ENCODE measurements at regions not wholly inside any gene's neighbourhood (a gene's known extent, or its start where the extent isn't known, plus 50 kb on each side); places are given as distances from the start of the nearest gene placed in this dataset.
A peak's percentile ranks its signal among the peaks of the same experiment; 100 is the strongest.

DNA sequence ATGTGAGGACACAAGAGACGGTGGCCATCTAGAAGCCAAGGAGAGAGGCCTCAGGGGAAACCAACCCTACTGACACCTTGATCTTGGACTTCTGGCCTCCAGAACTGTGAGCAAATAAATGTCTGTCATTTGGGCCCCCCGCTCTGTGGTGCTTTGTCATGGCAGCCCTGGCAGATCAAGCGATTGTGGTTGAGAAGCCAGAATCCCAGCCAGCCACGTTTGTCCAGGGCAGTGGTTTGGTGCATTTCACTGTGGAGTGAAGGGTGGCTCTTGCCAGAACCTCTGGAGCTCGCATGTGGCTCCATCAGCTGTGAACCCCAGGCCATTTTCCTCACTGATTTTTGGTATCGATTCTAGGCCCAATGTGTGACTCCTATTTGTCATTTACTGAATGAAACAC is 404.9 kb downstream of the BCL11B start:
- H3K4me1 ChIP-seq (ENCODE audit: control insufficient read depth, insufficient read depth, low read length) = no peaks in the 10 kb centered on the region
- no peak overlapping the region for H3K4me3 ChIP-seq (ENCODE audit: low read length)
- Mint-ChIP-seq H3K4me3 (no peak overlapping the region), H3K27me3 (ENCODE audit: low read depth in 2 of 2) (peaks cover 6 to 14% of the 10 kb centered on the region in 2 donors), H3K27ac (no peak overlapping the region), H3K36me3 (no peaks in the 10 kb centered on the region), H3K9me3 (no peaks in the 10 kb centered on the region), H3K4me1 (no peaks in the 10 kb centered on the region)
- ATAC-seq (no peak), DNase-seq (no peak)
- no peaks in the 10 kb centered on the region for H3K36me3 ChIP-seq (ENCODE audit: control insufficient read depth, insufficient read depth, low read length)
- TF ChIP-seq, protein P1, sequence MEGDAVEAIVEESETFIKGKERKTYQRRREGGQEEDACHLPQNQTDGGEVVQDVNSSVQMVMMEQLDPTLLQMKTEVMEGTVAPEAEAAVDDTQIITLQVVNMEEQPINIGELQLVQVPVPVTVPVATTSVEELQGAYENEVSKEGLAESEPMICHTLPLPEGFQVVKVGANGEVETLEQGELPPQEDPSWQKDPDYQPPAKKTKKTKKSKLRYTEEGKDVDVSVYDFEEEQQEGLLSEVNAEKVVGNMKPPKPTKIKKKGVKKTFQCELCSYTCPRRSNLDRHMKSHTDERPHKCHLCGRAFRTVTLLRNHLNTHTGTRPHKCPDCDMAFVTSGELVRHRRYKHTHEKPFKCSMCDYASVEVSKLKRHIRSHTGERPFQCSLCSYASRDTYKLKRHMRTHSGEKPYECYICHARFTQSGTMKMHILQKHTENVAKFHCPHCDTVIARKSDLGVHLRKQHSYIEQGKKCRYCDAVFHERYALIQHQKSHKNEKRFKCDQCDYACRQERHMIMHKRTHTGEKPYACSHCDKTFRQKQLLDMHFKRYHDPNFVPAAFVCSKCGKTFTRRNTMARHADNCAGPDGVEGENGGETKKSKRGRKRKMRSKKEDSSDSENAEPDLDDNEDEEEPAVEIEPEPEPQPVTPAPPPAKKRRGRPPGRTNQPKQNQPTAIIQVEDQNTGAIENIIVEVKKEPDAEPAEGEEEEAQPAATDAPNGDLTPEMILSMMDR (IDR thresholded peaks at IDR 0.05) = no peak
- no peaks in the 10 kb centered on the region for H3K27me3 ChIP-seq (ENCODE audit: control insufficient read depth, insufficient read depth, low read length)
- WGBS (ENCODE audit: insufficient coverage) = 83% methylated on average over 6 of the region's 6 CpGs
- H3K9me3 ChIP-seq (ENCODE audit: control insufficient read depth, insufficient read depth, low read length) = no peaks in the 10 kb centered on the region
- no peak overlapping the region for H3K27ac ChIP-seq (ENCODE audit: low read length)
- intact Hi-C loops (cut with micrococcal nuclease) = no loop called here

DNA sequence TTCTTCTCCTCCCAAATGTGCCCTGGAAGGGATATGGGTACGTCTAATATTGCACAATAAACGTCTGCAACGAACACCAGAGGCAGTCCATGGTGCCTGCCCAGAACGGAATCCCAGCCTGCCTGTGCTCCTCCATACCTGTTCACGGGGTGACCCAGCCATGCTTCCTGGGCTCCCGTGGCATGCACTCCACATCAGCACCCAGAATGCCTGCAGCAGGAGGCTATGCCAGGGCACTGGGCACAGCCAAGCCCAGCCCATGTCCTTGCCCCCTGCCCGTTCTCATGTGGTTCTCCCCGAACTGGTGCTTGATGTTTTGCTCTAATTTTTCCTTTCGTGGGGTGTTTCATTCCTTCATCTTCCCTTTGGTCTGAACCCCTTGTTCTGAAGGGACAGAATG is 404.3 kb downstream of the BCL11B start:
- Mint-ChIP-seq H3K27ac (no peak overlapping the region), H3K36me3 (no peaks in the 10 kb centered on the region), H3K9me3 (no peaks in the 10 kb centered on the region), H3K27me3 (ENCODE audit: low read depth in 2 of 2) (peaks cover 6 to 9% of the 10 kb centered on the region in 2 donors), H3K4me3 (no peak overlapping the region), H3K4me1 (no peaks in the 10 kb centered on the region)
- Histone ChIP-seq H3K27me3 (ENCODE audit: control insufficient read depth, insufficient read depth, low read length) (no peaks in the 10 kb centered on the region), H3K9me3 (ENCODE audit: control insufficient read depth, insufficient read depth, low read length) (no peaks in the 10 kb centered on the region), H3K4me1 (ENCODE audit: control insufficient read depth, insufficient read depth, low read length) (no peaks in the 10 kb centered on the region), H3K36me3 (ENCODE audit: control insufficient read depth, insufficient read depth, low read length) (no peaks in the 10 kb centered on the region), H3K27ac (ENCODE audit: low read length) (no peak overlapping the region), H3K4me3 (ENCODE audit: low read length) (no peak overlapping the region)
- DNase-seq (no peak), ATAC-seq (peak in 1 of 3 donors; percentile 19)
- WGBS (ENCODE audit: insufficient coverage) = 85% methylated on average over 9 of the region's 9 CpGs
- intact Hi-C loops (cut with micrococcal nuclease) = no loop called here
- TF ChIP-seq, protein P1 (IDR thresholded peaks at IDR 0.05) = no peak

DNA sequence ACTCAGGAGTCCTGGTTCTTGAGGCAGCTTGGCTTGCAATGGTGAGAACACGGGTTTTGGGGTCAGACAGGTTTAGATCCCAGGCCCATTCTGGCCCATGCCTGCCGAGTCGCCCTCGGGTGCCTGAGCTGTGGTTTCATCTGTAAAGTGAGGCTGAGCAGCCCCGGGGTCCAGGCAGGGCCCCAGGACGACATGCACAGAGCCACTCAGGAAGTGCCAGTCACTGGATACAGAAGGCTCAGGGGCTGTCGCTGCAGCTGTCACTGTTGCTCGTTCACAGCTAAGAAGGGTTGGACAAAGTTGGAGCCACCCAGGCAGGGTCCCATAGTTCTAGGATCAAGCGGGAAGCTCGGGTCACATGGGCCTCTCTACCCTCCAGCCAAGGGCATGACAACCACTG is 403.1 kb downstream of the BCL11B start:
- WGBS (ENCODE audit: insufficient coverage) = 67% methylated on average over 10 of the region's 10 CpGs
- Mint-ChIP-seq H3K27ac (no peak overlapping the region), H3K36me3 (no peaks in the 10 kb centered on the region), H3K27me3 (ENCODE audit: low read depth in 2 of 2) (peaks cover 6 to 8% of the 10 kb centered on the region in 2 donors), H3K9me3 (no peaks in the 10 kb centered on the region), H3K4me1 (no peaks in the 10 kb centered on the region), H3K4me3 (no peak overlapping the region)
- Histone ChIP-seq H3K9me3 (ENCODE audit: control insufficient read depth, insufficient read depth, low read length) (no peaks in the 10 kb centered on the region), H3K4me3 (ENCODE audit: low read length) (no peak overlapping the region), H3K27me3 (ENCODE audit: control insufficient read depth, insufficient read depth, low read length) (no peaks in the 10 kb centered on the region), H3K4me1 (ENCODE audit: control insufficient read depth, insufficient read depth, low read length) (no peaks in the 10 kb centered on the region), H3K27ac (ENCODE audit: low read length) (no peak overlapping the region), H3K36me3 (ENCODE audit: control insufficient read depth, insufficient read depth, low read length) (no peaks in the 10 kb centered on the region)
- DNase-seq (no peak), ATAC-seq (no peak)
- intact Hi-C loops (cut with micrococcal nuclease) = no loop called here
- TF ChIP-seq, protein P1 (IDR thresholded peaks at IDR 0.05) = no peak

DNA sequence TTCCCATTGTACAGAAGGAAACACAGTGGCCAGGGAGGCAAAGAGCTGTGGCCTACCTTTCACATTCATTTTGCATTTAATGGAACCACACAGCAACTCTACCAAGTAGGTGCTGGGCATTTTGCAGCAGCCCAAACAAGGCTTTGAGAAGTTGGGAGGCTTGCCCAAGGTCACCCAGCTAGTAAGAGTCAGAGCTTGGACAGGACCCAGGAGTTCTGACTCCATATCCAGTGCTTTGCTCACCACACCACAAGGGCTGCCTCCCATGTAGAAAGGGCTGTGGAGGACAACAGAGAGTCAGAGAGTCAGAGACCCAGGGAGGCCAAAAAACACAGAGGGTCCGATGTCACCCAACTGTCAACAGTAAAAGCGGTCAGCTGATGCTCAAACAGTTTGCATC is 400.2 kb downstream of the BCL11B start:
- no peak for DNase-seq
- Mint-ChIP-seq H3K27me3 (ENCODE audit: low read depth in 2 of 2) (peaks cover 8 to 11% of the 10 kb centered on the region in 2 donors), H3K27ac (no peak overlapping the region)

More for the DNA sequence above, 400.2 kb downstream of the BCL11B start:
- H3K4me3 ChIP-seq (ENCODE audit: low read length) = no peak overlapping the region
- Mint-ChIP-seq H3K9me3 (no peaks in the 10 kb centered on the region), H3K4me3 (no peak overlapping the region), H3K36me3 (no peaks in the 10 kb centered on the region), H3K4me1 (no peaks in the 10 kb centered on the region)
- intact Hi-C loops (cut with micrococcal nuclease) = no loop called here
- TF ChIP-seq, protein P1 (IDR thresholded peaks at IDR 0.05) = no peak
- no peaks in the 10 kb centered on the region for H3K36me3 ChIP-seq (ENCODE audit: control insufficient read depth, insufficient read depth, low read length)
- no peaks in the 10 kb centered on the region for H3K4me1 ChIP-seq (ENCODE audit: control insufficient read depth, insufficient read depth, low read length)
- ATAC-seq = no peak
- 100% methylated on average over 1 of the region's 2 CpGs for WGBS (ENCODE audit: insufficient coverage)
- H3K27me3 ChIP-seq (ENCODE audit: control insufficient read depth, insufficient read depth, low read length) = no peaks in the 10 kb centered on the region
- no peaks in the 10 kb centered on the region for H3K9me3 ChIP-seq (ENCODE audit: control insufficient read depth, insufficient read depth, low read length)
- no peak overlapping the region for H3K27ac ChIP-seq (ENCODE audit: low read length)
